ENCODE measurements at regions not wholly inside any gene's neighbourhood (a gene's known extent, or its start where the extent isn't known, plus 50 kb on each side); places are given as distances from the start of the nearest gene placed in this dataset.

DNA sequence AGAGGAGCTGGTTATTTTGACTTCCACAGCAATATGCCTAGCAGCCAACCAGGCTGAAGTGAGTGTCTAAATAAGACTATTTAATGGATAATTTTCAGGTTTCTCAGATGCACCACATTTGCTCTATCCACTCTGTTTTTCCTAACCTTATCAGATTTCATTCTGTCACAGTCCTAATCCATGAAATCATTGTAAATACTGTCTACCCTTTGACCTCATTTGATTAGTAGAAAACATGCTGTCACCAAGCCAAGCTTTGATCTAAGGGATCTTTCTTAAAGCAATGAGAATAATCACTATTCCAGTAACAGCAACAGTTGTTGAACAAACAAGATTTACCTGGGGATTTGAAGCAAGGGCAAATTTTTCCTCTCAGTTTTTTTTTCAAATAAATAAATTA, 595.6 kb downstream of the LTN1 start:
- no peak overlapping the region for H3K27ac ChIP-seq (ENCODE audit: low read depth, low read length)
- peaks cover 10% of the 10 kb centered on the region; the same call in 1 of the 2 replicates for H3K9me3 ChIP-seq (ENCODE audit: control insufficient read depth, insufficient read depth, low read length)
- H3K4me1 ChIP-seq (ENCODE audit: control insufficient read depth, low read length), result no peaks in the 10 kb centered on the region
- H3K36me3 ChIP-seq (ENCODE audit: control insufficient read depth, low read length), result no peaks in the 10 kb centered on the region
- no peak overlapping the region for H3K4me2 ChIP-seq (ENCODE audit: low read length)
- no peaks in the 10 kb centered on the region for H3K9me2 ChIP-seq (replicated peaks; ENCODE audit: control insufficient read depth, low read length)
- no peak overlapping the region for H3K4me3 ChIP-seq (ENCODE audit: low read length)
- H3F3A ChIP-seq (ENCODE audit: control insufficient read depth, insufficient read depth), result no peaks in the 10 kb centered on the region
- no peaks in the 10 kb centered on the region for H3K27me3 ChIP-seq (ENCODE audit: control insufficient read depth, low read length)
- no peaks in the 10 kb centered on the region for H3K79me2 ChIP-seq (ENCODE audit: control insufficient read depth, low read length)
- no peak for TF ChIP-seq EZH2phosphoT487 (IDR thresholded peaks at IDR 0.05; ENCODE audit: borderline replicate concordance, low read length)
- TF ChIP-seq, protein P1, sequence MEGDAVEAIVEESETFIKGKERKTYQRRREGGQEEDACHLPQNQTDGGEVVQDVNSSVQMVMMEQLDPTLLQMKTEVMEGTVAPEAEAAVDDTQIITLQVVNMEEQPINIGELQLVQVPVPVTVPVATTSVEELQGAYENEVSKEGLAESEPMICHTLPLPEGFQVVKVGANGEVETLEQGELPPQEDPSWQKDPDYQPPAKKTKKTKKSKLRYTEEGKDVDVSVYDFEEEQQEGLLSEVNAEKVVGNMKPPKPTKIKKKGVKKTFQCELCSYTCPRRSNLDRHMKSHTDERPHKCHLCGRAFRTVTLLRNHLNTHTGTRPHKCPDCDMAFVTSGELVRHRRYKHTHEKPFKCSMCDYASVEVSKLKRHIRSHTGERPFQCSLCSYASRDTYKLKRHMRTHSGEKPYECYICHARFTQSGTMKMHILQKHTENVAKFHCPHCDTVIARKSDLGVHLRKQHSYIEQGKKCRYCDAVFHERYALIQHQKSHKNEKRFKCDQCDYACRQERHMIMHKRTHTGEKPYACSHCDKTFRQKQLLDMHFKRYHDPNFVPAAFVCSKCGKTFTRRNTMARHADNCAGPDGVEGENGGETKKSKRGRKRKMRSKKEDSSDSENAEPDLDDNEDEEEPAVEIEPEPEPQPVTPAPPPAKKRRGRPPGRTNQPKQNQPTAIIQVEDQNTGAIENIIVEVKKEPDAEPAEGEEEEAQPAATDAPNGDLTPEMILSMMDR (IDR thresholded peaks at IDR 0.05; ENCODE audit: low read depth, low read length, poor library complexity, severe bottlenecking), result no peak
- no peaks in the 10 kb centered on the region for H4K20me1 ChIP-seq (ENCODE audit: control insufficient read depth, insufficient read depth, low read depth, low read length)

DNA sequence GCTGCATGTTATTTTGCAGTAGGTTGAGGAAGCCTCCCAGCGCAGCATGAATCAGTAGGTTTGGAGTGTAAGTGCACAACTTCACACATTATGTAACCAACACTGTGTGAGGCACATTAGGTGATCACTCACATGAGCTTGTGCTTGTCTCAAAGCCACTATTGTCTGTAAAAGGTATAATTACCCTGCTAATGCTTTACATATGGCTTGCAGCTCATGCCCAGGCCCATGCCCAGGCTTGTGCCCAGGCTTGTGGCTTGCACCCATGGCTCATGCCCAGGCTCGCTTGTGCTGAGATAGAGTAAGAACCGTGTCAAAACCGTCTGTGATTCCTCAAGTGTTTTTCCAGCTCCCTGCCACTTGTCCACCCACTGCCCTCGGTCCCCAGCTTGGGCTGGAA, 596.3 kb downstream of the LTN1 start:
- Histone ChIP-seq H3K9me3 (ENCODE audit: control insufficient read depth, insufficient read depth, low read length) (peaks cover 10% of the 10 kb centered on the region; the same call in 1 of the 2 replicates), H3K4me2 (ENCODE audit: low read length) (no peak overlapping the region), H3K36me3 (ENCODE audit: control insufficient read depth, low read length) (no peaks in the 10 kb centered on the region), H3K9me2 (replicated peaks; ENCODE audit: control insufficient read depth, low read length) (no peaks in the 10 kb centered on the region), H3K27ac (ENCODE audit: low read depth, low read length) (no peak overlapping the region), H3K4me1 (ENCODE audit: control insufficient read depth, low read length) (no peaks in the 10 kb centered on the region), H3F3A (ENCODE audit: control insufficient read depth, insufficient read depth) (no peaks in the 10 kb centered on the region), H4K20me1 (ENCODE audit: control insufficient read depth, insufficient read depth, low read depth, low read length) (no peaks in the 10 kb centered on the region), H3K79me2 (ENCODE audit: control insufficient read depth, low read length) (no peaks in the 10 kb centered on the region), H3K4me3 (ENCODE audit: low read length) (no peak overlapping the region), H3K27me3 (ENCODE audit: control insufficient read depth, low read length) (no peaks in the 10 kb centered on the region)
- TF ChIP-seq, protein P1 (IDR thresholded peaks at IDR 0.05; ENCODE audit: low read depth, low read length, poor library complexity, severe bottlenecking), result no peak
- TF ChIP-seq EZH2phosphoT487 (IDR thresholded peaks at IDR 0.05; ENCODE audit: borderline replicate concordance, low read length), result no peak

DNA sequence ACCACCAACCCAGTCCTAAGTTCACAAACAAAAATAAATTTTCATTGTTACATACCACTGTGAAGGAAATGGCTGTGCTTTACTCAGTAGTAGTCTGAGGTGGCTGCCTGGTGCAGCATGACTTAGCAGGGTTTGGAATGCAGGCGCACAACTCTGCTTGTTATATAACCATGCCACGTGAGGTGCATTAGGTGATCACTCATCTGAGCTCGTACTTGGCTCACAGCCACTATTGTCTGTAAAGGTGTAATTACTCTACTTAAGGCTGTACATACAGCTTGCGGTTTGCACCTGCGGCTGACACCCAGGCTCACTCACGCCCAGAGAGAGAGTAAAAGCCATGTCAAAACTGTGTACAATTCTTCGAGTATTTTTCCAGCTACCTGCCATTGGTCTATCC, 599.4 kb downstream of the LTN1 start:
- H3K4me2 ChIP-seq (ENCODE audit: low read length), result no peak overlapping the region
- no peaks in the 10 kb centered on the region for H3K27me3 ChIP-seq (ENCODE audit: control insufficient read depth, low read length)
- no peak for TF ChIP-seq EZH2phosphoT487 (IDR thresholded peaks at IDR 0.05; ENCODE audit: borderline replicate concordance, low read length)
- TF ChIP-seq, protein P1 (IDR thresholded peaks at IDR 0.05; ENCODE audit: low read depth, low read length, poor library complexity, severe bottlenecking), result no peak
- H3K4me3 ChIP-seq (ENCODE audit: low read length), result no peak overlapping the region
- no peaks in the 10 kb centered on the region for H3K79me2 ChIP-seq (ENCODE audit: control insufficient read depth, low read length)
- no peaks in the 10 kb centered on the region for H3F3A ChIP-seq (ENCODE audit: control insufficient read depth, insufficient read depth)
- H3K36me3 ChIP-seq (ENCODE audit: control insufficient read depth, low read length), result no peaks in the 10 kb centered on the region
- H3K9me2 ChIP-seq (replicated peaks; ENCODE audit: control insufficient read depth, low read length), result no peaks in the 10 kb centered on the region
- H3K4me1 ChIP-seq (ENCODE audit: control insufficient read depth, low read length), result no peaks in the 10 kb centered on the region
- peaks cover 10% of the 10 kb centered on the region; the same call in 1 of the 2 replicates for H3K9me3 ChIP-seq (ENCODE audit: control insufficient read depth, insufficient read depth, low read length)
- H3K27ac ChIP-seq (ENCODE audit: low read depth, low read length), result no peak overlapping the region
- no peaks in the 10 kb centered on the region for H4K20me1 ChIP-seq (ENCODE audit: control insufficient read depth, insufficient read depth, low read depth, low read length)
